ENCODE measurements at regions not wholly inside any gene's neighbourhood (a gene's known extent, or its start where the extent isn't known, plus 50 kb on each side); places are given as distances from the start of the nearest gene placed in this dataset.
A peak's percentile ranks its signal among the peaks of the same experiment; 100 is the strongest.
"Not testable (repeated sequence)": the region's sequence is repeated elsewhere in the genome, so short reads cannot be mapped to it uniquely, and the experiment has no call there.

GRCh38 chr3:20375302-20375701, 189.3 kb upstream of the SGO1 start:
- DNase-seq: no peak

DNA sequence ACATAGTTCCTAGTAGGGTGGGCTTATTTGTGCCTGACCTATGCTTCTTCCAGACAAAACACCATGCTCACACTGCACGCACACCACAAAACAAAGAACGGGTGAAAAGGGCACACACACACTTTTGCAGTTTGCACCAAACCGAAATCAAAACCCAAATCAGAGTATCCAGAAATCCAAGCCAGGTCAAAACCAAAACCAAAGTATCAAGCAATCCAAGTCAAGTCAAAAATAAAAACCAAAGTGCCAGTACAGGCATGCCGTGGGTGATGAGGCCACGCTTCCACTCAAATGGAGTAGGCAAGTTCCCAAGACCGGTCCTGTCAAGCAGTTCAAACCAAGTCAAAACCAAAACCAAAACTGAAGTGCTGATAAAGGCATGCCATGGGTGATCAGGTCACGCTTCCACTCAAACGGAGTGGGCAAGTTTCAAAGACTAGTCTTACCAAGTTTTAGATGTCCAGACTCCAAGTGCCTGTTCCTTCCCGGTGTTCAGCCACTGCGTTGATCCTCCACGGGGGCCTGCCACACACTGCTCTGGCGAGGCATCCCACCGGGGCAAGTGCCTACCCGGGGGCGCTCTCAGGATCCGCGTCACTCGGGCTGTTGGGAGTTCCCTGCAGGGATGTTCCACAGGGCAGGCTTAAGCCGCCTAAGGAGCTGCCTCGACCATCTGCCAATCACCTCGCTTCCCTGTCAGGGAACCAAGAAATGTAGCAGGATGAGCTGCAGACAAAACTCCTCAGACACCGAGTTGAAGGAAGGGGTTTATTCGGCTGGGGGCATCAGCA, 184.5 kb upstream of the SGO1 start:
- not testable (repeated sequence) for DNase-seq

- no peak for DNase-seq
Observed at GRCh38 chr3:20361000-20361399, 175.0 kb upstream of the SGO1 start.

- no peak for DNase-seq
Observed at GRCh38 chr3:20353286-20353685, 167.3 kb upstream of the SGO1 start.

DNA sequence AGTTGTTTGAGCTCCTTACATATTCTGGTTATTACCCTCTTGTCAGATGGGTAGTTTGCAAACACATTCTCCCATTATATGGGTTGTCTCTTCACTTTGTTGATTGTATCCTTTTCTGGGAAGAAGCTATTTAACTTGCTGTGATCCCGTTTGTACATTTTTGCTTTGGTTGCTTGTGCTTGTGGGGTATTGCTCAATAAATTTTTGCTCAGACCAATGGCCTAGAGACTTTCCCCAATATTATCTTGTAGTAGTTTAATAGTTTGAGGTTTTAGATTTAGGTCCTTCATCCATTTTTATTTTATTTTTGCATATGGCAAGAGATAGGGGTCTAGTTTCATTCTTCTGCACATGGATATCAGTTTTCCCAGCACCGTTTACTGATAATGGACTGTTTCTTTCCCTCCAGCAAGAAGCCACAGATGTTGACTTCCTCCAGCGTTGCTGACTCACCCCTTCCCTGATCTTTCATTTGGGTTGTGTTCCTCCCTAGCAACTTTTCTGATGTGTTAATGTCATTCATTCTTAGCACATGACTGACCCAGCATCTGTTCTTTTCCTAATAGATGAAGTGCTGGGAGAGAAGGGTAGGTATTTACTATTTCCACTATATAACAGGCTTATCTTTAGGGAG, 166.7 kb upstream of the SGO1 start:
- DNase-seq: peak in 1 of 3 donors; percentile 7

DNA sequence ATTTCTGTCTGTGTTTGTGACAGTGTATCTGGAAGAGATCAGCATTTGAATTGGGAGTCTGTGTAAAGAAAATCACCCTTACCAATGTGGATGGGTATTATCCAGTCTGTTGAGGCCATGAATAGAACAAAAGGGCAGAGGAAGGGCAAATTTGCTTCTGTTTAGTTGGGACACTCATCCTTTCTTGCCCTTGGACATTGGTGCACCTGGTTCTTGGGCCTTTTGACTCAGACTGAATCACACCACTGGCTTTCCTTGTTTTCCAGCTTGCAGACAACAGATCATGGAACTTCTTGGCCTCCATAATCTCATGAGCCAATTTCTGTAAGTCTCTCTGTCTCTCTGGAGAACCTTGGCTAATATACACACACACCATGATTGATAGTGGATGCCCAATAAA, 164.4 kb upstream of the SGO1 start:
- DNase-seq: no peak

- DNase-seq: no peak
Observed at GRCh38 chr3:20346916-20347315, 160.9 kb upstream of the SGO1 start.

DNA sequence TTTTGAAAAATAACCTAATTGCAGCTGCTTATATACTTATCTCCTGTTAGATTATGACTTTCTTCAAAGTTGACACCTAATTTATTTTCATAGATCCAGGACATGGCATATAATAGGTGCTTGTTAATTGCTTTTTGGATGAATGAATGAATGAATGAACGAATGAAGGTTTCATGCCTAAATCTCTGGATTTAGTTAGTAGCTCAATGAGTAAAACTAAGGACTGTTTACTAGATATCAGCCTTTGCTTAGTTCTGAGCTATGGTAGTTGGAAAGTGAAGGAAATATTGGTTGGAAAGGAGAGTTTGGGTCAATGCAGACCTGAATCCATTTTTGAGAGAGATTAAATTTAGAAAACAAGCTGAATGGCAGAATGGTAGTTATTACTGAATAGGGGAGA, 160.4 kb upstream of the SGO1 start:
- no peak for DNase-seq

DNA sequence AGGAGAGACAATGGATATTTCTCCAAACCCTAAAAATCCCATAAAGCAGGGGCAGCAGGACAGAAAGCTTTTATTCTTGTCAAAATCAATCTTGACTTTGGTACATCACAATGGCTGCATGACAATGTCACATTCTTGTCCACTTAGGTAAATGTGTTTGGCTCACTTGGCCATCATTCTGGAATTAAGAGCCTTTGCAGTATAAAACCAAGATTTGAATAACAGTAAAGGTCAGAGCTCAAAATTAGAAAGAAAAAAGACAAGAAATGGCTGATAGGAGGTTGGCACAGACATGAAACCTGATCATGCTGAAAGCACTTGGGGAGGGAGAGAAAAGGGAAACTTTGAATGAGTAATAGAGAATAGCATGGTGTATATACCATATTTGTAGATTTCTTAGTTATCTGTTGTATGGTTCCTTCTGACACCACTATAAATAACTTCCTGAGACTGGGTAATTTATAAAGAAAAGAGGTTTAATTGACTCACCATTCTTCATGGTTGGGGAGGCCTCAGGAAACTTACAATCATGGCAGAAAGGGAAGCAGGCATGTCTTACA, 158.5 kb upstream of the SGO1 start:
- no peak for DNase-seq

DNA sequence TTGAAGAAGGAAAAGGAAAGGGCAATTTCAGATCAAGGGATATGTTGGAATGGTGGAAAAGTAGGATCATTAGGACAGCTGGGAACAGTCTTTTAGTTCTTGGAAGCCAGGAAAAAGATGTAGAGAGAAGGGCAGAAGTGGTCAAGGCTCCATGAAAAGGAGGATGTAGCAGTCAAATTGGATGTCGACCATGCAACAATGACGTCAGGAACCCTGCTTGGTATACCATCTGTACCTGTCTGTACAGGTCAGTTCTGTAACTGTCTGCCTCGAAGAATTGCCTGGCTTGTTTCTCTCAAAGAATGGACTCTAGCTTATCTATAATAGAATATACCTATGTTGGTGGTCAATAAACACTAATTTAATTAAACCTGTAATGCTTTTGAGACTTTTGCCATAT, 157.8 kb upstream of the SGO1 start:
- no peak for DNase-seq

DNA sequence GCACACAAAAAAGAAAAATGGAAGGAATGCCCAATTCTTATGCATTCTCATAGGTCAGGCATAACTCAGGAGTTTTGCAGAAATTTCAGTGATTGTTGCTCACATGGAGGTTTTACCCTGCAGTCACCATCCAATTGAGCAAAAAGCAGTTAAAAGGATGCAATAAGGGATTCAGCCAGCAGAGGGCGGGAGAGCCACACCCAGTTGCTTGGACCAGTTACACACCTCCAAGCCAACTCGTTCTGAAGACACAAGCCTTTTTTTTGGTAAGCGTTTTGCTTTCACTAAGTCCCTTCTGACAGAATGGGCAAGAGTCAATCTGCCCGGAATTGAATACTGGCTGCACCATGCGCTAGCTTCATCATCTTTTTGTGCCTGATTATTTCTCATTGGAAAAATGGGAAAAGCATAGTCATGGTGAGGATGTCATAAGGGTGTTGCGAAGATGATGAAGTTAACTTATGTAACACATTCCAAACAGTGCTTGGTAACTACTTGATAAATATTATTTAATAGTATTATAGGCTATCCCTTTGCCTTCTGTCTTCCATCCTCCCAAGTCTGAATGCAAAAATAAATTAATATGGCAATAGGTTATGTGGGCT, 154.4 kb upstream of the SGO1 start:
- peak; percentile 66 to 75 (median 72) for DNase-seq

GRCh38 chr3:20336572-20336971, 150.6 kb upstream of the SGO1 start:
- DNase-seq: no peak

DNA sequence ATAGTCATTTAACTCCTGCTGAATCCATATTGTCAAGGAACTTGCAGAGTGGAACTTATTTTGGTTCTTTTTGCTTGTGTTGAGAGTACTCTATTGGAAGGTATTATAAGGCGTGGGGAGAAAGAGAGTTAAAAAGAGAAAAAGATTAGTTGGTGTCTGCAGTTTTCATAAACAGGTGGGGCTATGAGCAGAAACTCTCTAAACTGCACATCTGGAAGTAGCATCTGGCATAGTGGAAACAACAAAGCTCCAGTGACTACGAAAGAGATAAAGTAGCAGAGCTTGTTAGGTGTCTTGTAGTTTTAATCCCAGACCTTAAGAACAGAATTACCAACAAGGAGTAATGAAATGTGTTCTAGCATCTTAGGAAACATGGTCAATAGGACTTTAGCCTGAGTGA, 148.8 kb upstream of the SGO1 start:
- DNase-seq: no peak

DNA sequence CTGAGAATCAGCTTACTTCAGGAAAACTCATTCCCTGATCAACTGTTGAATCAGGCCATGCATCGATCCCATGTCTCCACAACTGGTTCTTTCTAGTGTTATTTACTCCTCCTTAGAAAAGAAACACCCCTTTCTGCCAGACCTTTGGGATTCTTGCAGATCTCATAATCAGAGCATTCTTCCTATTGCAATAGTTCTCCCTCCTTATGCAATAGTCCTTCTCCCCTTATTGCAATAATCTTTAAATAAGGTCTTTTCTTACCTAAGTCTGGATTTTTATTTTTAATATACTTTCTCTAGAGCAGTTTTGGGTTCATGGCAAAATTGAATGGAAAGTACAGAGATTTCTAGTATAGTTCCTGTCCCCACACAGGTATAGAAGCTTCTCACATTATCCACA, 141.9 kb upstream of the SGO1 start:
- DNase-seq: no peak

GRCh38 chr3:20326541-20326940, 140.5 kb upstream of the SGO1 start:
- DNase-seq: no peak

- no peak for DNase-seq
Observed at GRCh38 chr3:20325563-20325962, 139.6 kb upstream of the SGO1 start.

GRCh38 chr3:20324664-20325478, 138.9 kb upstream of the SGO1 start:
- DNase-seq: peak; percentile 19 to 49 (median 20)

GRCh38 chr3:20323307-20323927, 137.4 kb upstream of the SGO1 start:
- DNase-seq: no peak

DNA sequence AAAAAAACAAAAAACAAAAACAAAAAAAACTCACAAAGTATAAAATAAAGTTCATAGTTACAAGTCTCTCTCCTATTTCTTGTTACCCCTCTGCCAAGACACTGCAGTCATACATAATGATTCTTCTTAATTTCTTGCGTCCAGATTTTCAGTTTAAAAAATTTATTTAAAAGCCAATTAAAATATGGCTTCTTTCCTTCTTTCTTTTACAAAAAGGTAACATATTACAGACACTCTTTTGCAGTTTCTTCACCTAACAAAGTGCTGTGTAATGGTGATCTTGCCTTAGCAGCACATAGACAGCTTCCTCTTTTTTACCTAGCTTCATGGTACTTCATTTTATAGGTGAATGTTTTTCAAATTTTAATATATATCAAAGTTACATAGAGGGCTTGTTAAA, 136.1 kb upstream of the SGO1 start:
- no peak for DNase-seq

DNA sequence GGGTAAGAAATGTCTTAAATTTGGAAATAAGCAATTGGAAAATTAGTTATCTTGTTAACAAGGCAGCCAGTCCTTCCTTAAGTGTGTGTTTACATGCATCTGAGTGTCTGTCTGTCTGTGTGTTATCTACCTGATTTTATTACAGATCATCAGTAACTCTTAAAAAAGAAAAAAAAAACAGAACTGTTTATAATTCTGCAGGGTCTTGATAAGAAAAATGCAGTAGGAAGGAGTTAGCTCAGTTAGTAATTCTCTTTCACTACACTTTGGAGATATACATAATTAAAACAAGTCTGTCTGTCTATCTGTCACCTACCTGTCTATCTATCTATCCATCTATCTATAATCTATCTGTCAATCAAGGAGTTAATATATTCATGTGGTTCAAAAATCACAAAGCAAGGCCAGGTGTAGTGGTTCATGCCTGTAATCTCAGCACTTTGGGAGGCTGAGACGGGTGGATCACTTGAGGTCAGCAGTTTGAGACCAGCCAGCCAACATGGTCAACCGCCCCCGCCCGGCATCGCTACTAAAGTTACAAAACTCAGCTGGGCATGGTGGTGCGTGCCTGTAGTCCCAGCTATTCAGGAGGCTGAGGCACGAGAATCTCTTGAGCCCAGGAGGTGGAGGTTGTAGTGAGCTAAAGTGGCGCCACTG, 135.5 kb upstream of the SGO1 start:
- DNase-seq: no peak

DNA sequence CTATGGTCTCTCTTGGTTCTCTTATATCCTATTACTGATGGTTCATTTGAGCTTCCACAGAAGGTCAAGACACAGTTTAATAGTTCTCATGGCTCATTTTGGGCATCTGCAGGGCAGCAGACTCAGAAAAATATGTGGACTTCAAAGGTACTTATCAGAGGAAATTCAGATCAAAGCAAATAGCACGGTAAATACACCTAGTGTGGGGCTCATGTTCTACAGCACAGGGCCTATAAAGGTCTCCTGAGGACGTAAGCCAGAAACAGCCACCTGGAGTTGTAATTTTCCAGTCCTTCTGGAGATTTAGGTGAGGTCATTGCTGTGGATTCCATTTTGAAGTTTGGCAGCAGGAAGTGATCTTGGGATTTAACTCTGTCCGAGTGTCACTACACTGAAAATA, 134.5 kb upstream of the SGO1 start:
- DNase-seq: no peak

GRCh38 chr3:20319551-20319950, 133.5 kb upstream of the SGO1 start:
- peak; percentile 45 to 58 (median 54) for DNase-seq

All from suppressor macrophage treated with lipopolysaccharide for 1 hour (primary cell).